GM12892 (cell line): ENCODE measurements at regions not wholly inside any gene's neighbourhood (a gene's known extent, or its start where the extent isn't known, plus 50 kb on each side); places are given as distances from the start of the nearest gene placed in this dataset.

ENCODE experiments used
- POLR2A ChIP-seq: IDR thresholded peaks from 2 replicates; pipeline ENCODE4 v1.6.1; 2011; ENCODE audit warnings: low read depth, low read length, control low read depth
- TAF1 ChIP-seq: IDR thresholded peaks from 2 replicates; pipeline ENCODE4 v1.6.1; 2011; ENCODE audit warnings: low read depth, mild to moderate bottlenecking, control low read depth, low read length, borderline replicate concordance

DNA sequence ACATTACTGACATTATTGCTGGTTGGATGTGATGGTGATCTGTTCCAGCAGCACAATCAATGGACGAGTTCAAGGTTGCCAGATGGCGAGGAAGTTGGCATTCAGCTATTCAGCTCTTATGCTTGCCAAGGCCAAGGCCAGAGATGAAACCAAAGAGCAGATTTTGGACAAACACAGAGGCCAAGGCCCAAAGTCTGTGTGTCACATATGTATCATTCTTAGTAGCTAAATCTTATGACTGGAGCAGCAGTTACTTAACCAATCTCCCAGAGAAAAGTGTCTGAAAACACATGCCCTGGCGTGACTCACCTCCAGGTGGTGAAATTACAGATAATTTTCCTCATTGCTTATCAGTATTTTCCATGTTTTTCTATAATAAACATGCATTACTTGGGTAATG lies 189.0 kb upstream of the EGFLAM start:
- no peak for TF ChIP-seq POLR2A
- no peak for TF ChIP-seq TAF1
